SK-N-SH (cell line): ENCODE measurements at regions not wholly inside any gene's neighbourhood (a gene's known extent, or its start where the extent isn't known, plus 50 kb on each side); places are given as distances from the start of the nearest gene placed in this dataset.

ENCODE experiments used
- CTCF ChIA-PET: fragments of 300-600, 350-600 bp; formaldehyde crosslinking; extraction: SDS; loops from one replicate; lab custom pipeline; 2021; lab: Yijun Ruan, JAX
- POLR2A ChIA-PET: fragments of 350-600 bp; sonication (Branson Sonifier 250); formaldehyde crosslinking; extraction: SDS; loops from one replicate; lab custom pipeline; 2020; ENCODE audit warnings: antibody characterized with exemption, inconsistent platforms; lab: Yijun Ruan, JAX
- DNase-seq: peaks from one replicate; pipeline ENCODE4 v3.0.0; 2012
- H2AFZ ChIP-seq: fragments of 200-600 bp; sonication (generic); 2 replicates; pipeline ENCODE4 v1.8.1; 2016; ENCODE audit warnings: antibody characterized with exemption, mild to moderate bottlenecking, low read depth
- H3F3A ChIP-seq: fragments of 200-600 bp; sonication (generic); replicated peaks from 2 replicates; pipeline ENCODE3; 2016; ENCODE audit warnings: antibody characterized with exemption, mild to moderate bottlenecking; ENCODE audit not compliant: insufficient read depth
- H3K27ac ChIP-seq, 2 experiments: fragments of 200-500 bp in 1 of 2; fragments of 200-600 bp in 1 of 2; sonication (Bioruptor generic) in 1 of 2; sonication (generic), shearing (Covaris generic) in 1 of 2; 2 replicates each; pipeline versions ENCODE4 v1.5.1 to v1.6.1; 2014 to 2016; ENCODE audit warnings: low read depth in 2 of 2, inconsistent platforms in 1 of 2, low read length in 1 of 2, mild to moderate bottlenecking in 1 of 2, mixed read lengths in 1 of 2
- H3K27me3 ChIP-seq: fragments of 200-600 bp; sonication (generic), shearing (Covaris generic); 2 replicates; pipeline ENCODE4 v1.6.1; 2016; ENCODE audit warnings: mixed run types; ENCODE audit not compliant: insufficient read depth
- H3K36me3 ChIP-seq, 2 experiments: fragments of 200-500 bp in 1 of 2; fragments of 200-600 bp in 1 of 2; sonication (Bioruptor generic) in 1 of 2; sonication (generic) in 1 of 2; replicated peaks in 1 of 2; 2 replicates each; pipeline versions ENCODE3 to v1.5.1; 2014 to 2016; ENCODE audit warnings: low read length in 1 of 2, mild to moderate bottlenecking in 1 of 2; ENCODE audit not compliant: insufficient read depth in 2 of 2, control insufficient read depth in 1 of 2
- H3K4me1 ChIP-seq, 2 experiments: fragments of 200-500 bp in 1 of 2; fragments of 200-600 bp in 1 of 2; sonication (Bioruptor generic) in 1 of 2; sonication (generic), shearing (Covaris generic) in 1 of 2; 2 replicates each; pipeline versions ENCODE4 v1.5.1 to v1.6.1; 2014 to 2016; ENCODE audit warnings: low read depth in 1 of 2, low read length in 1 of 2, mixed run types in 1 of 2; ENCODE audit not compliant: insufficient read depth in 2 of 2, control insufficient read depth in 1 of 2
- H3K4me2 ChIP-seq: fragments of 200-600 bp; sonication (generic), shearing (Covaris generic); 2 replicates; pipeline ENCODE4 v1.6.1; 2017; ENCODE audit warnings: mixed run types
- H3K4me3 ChIP-seq, 2 experiments: fragments of 200-500 bp in 1 of 2; fragments of 200-600 bp in 1 of 2; sonication (Bioruptor generic) in 1 of 2; sonication (generic), shearing (Covaris generic) in 1 of 2; 2 replicates each; pipeline versions ENCODE4 v1.5.1 to v1.8.1; 2014 to 2016; ENCODE audit warnings: low read depth in 2 of 2, inconsistent platforms in 1 of 2, low read length in 1 of 2, mild to moderate bottlenecking in 1 of 2, mixed read lengths in 1 of 2, moderate library complexity in 1 of 2
- H3K79me2 ChIP-seq: fragments of 200-600 bp; sonication (generic); 2 replicates; pipeline ENCODE4 v1.8.1; 2017; ENCODE audit warnings: mild to moderate bottlenecking; ENCODE audit not compliant: insufficient read depth
- H3K9ac ChIP-seq: fragments of 200-600 bp; sonication (generic); 2 replicates; pipeline ENCODE4 v1.6.1; 2017; ENCODE audit warnings: mixed run types
- H3K9me2 ChIP-seq: fragments of 200-600 bp; sonication (generic); 2 replicates; pipeline ENCODE4 v1.6.1; 2017; ENCODE audit warnings: mixed run types
- H3K9me3 ChIP-seq: fragments of 200-600 bp; sonication (generic); 2 replicates; pipeline ENCODE4 v1.6.1; 2017; ENCODE audit warnings: mixed run types, mild to moderate bottlenecking, moderate library complexity
- H4K20me1 ChIP-seq: fragments of 200-600 bp; sonication (generic); 2 replicates; pipeline ENCODE4 v1.6.1; 2017; ENCODE audit warnings: mild to moderate bottlenecking, mixed run types; ENCODE audit not compliant: insufficient read depth
- CHD2 ChIP-seq: fragments of 150-350 bp; IDR thresholded peaks from 2 replicates; pipeline ENCODE4 v1.6.1; 2018; ENCODE audit warnings: low read length; ENCODE audit not compliant: partially characterized antibody
- FOXJ3 ChIP-seq: sonication (generic); formaldehyde crosslinking; IDR thresholded peaks from 2 replicates; pipeline ENCODE4 v1.5.1; 2020; ENCODE audit warnings: mild to moderate bottlenecking, missing genetic modification reagents
- JUND ChIP-seq: IDR thresholded peaks from 2 replicates; pipeline ENCODE4 v1.4.0; 2012
- MXI1 ChIP-seq: IDR thresholded peaks from 2 replicates; pipeline ENCODE4 v1.6.1; 2012; ENCODE audit warnings: mild to moderate bottlenecking, low read depth, low read length, improper control_type of control experiment
- NRF1 ChIP-seq: IDR thresholded peaks from 2 replicates; pipeline ENCODE4 v1.6.1; 2012; ENCODE audit warnings: low read depth, mild to moderate bottlenecking, low read length
- POLR2AphosphoS5 ChIP-seq: IDR thresholded peaks from 2 replicates; pipeline ENCODE4 v1.6.1; 2012; ENCODE audit warnings: low read depth, low read length
- RAD21 ChIP-seq: IDR thresholded peaks from 2 replicates; pipeline ENCODE4 v1.6.1; 2012; ENCODE audit warnings: mild to moderate bottlenecking, low read length
- RCOR1 ChIP-seq: fragments of 150-350 bp; IDR thresholded peaks from 2 replicates; pipeline ENCODE4 v1.6.1; 2017; ENCODE audit warnings: antibody characterized with exemption, low read length
- RFX5 ChIP-seq: IDR thresholded peaks from 2 replicates; pipeline ENCODE4 v1.6.1; 2012; ENCODE audit warnings: mild to moderate bottlenecking, improper control_type of control experiment, low read length
- SMC3 ChIP-seq: IDR thresholded peaks from 2 replicates; pipeline ENCODE4 v1.6.1; 2012; ENCODE audit warnings: low read depth, low read length, improper control_type of control experiment
- TAF1 ChIP-seq: IDR thresholded peaks from 2 replicates; pipeline ENCODE4 v1.6.1; 2012; ENCODE audit warnings: low read depth, mild to moderate bottlenecking, low read length, moderate library complexity, borderline replicate concordance
- TCF12 ChIP-seq: IDR thresholded peaks from 2 replicates; pipeline ENCODE4 v1.4.0; 2012
- WGBS: methylation state at CpG from one replicate; pipeline ENCODE4 v1.1.6; 2017; ENCODE audit warnings: low lambda C conversion rate; 5-methylcytosine and 5-hydroxymethylcytosine counted together
- TF ChIP-seq, protein P1 (sequence below): fragments of 150-350 bp; IDR thresholded peaks from 2 replicates; pipeline ENCODE4 v1.6.1; 2017; ENCODE audit warnings: antibody characterized with exemption, low read length, low read depth, borderline replicate concordance
- TF ChIP-seq, protein P2 (sequence below): IDR thresholded peaks from 2 replicates; pipeline ENCODE4 v1.4.0; 2012; ENCODE audit warnings: low read depth, borderline replicate concordance
- TF ChIP-seq, protein P3 (sequence below): fragments of 150-350 bp; IDR thresholded peaks from 2 replicates; pipeline ENCODE4 v1.6.1; 2016; ENCODE audit warnings: mild to moderate bottlenecking, low read depth, low read length

DNA sequence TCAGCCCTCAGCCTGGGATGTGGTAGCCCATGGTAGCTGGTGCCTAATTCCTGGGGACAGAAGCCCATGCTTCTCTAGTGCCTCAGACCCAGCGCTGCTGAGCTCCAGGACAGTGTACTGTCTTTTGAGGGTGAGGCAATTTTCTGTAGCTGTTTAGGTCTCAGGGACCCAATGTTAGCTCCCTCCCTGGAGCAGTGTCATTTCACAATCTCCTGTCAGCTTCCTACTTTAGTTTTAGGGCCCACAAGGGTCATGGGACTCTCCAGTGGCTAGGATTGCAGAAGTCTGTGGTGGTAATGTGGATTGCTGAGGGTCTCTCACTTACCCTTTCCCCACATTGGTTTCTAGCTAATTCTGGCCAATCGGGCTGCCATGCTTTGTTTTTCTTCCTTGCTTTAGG is 67.7 kb upstream of the CCL21 start:
- H2AFZ ChIP-seq = no peak overlapping the region
- H3K9me2 ChIP-seq = no peaks in the 10 kb centered on the region
- POLR2A ChIA-PET = no interaction called here
- WGBS = 0% methylated on average over 1 of the region's 2 CpGs
- no peak overlapping the region for H3K4me2 ChIP-seq
- no peak overlapping the region for H3K9ac ChIP-seq
- H3K79me2 ChIP-seq = no peaks in the 10 kb centered on the region
- CTCF ChIA-PET = no interaction called here
- no peaks in the 10 kb centered on the region for H3F3A ChIP-seq
- no peaks in the 10 kb centered on the region for H4K20me1 ChIP-seq
- TF ChIP-seq FOXJ3 (CRISPR knock-in tag) (no peak), RCOR1 (no peak), MXI1 (no peak)
- TF ChIP-seq, protein P1, sequence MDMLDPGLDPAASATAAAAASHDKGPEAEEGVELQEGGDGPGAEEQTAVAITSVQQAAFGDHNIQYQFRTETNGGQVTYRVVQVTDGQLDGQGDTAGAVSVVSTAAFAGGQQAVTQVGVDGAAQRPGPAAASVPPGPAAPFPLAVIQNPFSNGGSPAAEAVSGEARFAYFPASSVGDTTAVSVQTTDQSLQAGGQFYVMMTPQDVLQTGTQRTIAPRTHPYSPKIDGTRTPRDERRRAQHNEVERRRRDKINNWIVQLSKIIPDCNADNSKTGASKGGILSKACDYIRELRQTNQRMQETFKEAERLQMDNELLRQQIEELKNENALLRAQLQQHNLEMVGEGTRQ = no peak
- TF ChIP-seq, all 33 proteins: peak for 0
- no peaks in the 10 kb centered on the region for H3K4me1 ChIP-seq
- H3K4me3 ChIP-seq = no peak overlapping the region
- H3K9me3 ChIP-seq = no peaks in the 10 kb centered on the region
- DNase-seq = no peak
- H3K27me3 ChIP-seq = no peaks in the 10 kb centered on the region; the same call in 1 of the 2 replicates
- no peaks in the 10 kb centered on the region for H3K36me3 ChIP-seq
- no peak overlapping the region for H3K27ac ChIP-seq

DNA sequence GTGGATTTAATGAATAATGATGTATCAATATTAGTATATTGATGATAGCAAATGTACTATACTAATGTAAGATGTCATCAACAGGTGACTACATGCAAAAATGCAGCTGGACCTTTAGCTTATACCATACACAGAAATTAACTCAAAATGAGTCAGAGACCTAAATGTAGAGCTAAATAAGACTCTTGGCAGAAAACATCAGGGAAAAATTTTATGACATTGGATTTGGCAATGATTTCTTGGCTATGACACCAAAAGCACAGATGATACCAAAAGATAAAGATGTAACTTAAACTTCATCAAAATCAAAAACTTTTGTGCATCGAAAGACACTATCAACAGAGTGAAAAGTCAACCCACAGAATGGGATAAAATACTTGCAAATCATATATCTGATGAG is 64.0 kb upstream of the CCL21 start:
- no peak overlapping the region for H3K4me2 ChIP-seq
- H2AFZ ChIP-seq = no peak overlapping the region
- POLR2A ChIA-PET = no interaction called here
- H3K4me3 ChIP-seq = no peak overlapping the region
- H3K36me3 ChIP-seq = no peaks in the 10 kb centered on the region
- H3K9ac ChIP-seq = no peak overlapping the region
- no peak for DNase-seq
- TF ChIP-seq TAF1 (no peak), NRF1 (no peak), SMC3 (no peak), RAD21 (no peak), JUND (no peak), FOXJ3 (CRISPR knock-in tag) (no peak), TCF12 (no peak), RCOR1 (no peak), POLR2AphosphoS5 (no peak), CHD2 (no peak), MXI1 (no peak), RFX5 (no peak)
- TF ChIP-seq, protein P2, sequence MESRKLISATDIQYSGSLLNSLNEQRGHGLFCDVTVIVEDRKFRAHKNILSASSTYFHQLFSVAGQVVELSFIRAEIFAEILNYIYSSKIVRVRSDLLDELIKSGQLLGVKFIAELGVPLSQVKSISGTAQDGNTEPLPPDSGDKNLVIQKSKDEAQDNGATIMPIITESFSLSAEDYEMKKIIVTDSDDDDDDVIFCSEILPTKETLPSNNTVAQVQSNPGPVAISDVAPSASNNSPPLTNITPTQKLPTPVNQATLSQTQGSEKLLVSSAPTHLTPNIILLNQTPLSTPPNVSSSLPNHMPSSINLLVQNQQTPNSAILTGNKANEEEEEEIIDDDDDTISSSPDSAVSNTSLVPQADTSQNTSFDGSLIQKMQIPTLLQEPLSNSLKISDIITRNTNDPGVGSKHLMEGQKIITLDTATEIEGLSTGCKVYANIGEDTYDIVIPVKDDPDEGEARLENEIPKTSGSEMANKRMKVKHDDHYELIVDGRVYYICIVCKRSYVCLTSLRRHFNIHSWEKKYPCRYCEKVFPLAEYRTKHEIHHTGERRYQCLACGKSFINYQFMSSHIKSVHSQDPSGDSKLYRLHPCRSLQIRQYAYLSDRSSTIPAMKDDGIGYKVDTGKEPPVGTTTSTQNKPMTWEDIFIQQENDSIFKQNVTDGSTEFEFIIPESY = no peak
- TF ChIP-seq, protein P3, sequence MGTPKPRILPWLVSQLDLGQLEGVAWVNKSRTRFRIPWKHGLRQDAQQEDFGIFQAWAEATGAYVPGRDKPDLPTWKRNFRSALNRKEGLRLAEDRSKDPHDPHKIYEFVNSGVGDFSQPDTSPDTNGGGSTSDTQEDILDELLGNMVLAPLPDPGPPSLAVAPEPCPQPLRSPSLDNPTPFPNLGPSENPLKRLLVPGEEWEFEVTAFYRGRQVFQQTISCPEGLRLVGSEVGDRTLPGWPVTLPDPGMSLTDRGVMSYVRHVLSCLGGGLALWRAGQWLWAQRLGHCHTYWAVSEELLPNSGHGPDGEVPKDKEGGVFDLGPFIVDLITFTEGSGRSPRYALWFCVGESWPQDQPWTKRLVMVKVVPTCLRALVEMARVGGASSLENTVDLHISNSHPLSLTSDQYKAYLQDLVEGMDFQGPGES = no peak
- TF ChIP-seq, protein P1 = no peak
- TF ChIP-seq, all 33 proteins: peak for 0
- WGBS = 11% methylated on average over 1 of the region's 1 CpG
- no peaks in the 10 kb centered on the region for H3K9me3 ChIP-seq
- H3K9me2 ChIP-seq = no peaks in the 10 kb centered on the region
- no peaks in the 10 kb centered on the region for H3F3A ChIP-seq
- H3K27ac ChIP-seq = no peak overlapping the region
- no peaks in the 10 kb centered on the region; the same call in 1 of the 2 replicates for H3K27me3 ChIP-seq
- CTCF ChIA-PET = interaction anchor here (0.7 kb wide), 1 partner anchor 780 kb away, joined by 3 read pairs; no protein-coding TSS in a partner anchor
- no peaks in the 10 kb centered on the region for H3K79me2 ChIP-seq
- no peaks in the 10 kb centered on the region for H4K20me1 ChIP-seq
- H3K4me1 ChIP-seq = no peaks in the 10 kb centered on the region
